ENCODE measurements at regions not wholly inside any gene's neighbourhood (a gene's known extent, or its start where the extent isn't known, plus 50 kb on each side); places are given as distances from the start of the nearest gene placed in this dataset.
"Not testable (repeated sequence)": the region's sequence is repeated elsewhere in the genome, so short reads cannot be mapped to it uniquely, and the experiment has no call there.

DNA sequence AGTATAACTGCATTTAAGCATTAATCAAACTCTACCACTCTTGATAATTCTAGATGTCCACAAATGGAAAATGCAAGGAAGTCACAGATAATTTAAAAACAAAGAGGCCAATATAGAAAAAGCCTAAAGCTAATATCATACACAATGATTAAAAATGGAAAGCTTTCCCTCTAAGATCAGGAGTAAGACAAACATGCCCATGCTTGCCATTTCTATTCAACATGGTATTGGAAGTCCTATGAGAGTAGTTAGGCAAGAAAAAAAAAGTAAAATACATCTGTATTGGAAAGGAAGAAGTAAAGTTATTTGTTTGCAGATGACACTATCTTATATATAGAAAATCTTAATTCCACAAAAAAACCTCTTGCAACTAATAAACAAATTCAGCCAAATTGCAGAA is 164.6 kb upstream of the FERMT1 start:
- H3K36me3 ChIP-seq: no peaks in the 10 kb centered on the region
- H3K27ac ChIP-seq: no peak overlapping the region
- DNase-seq (no peak), ATAC-seq (no peak)
- intact Hi-C loops (cut with DNase I): no loop called here
- TF ChIP-seq, protein P1, sequence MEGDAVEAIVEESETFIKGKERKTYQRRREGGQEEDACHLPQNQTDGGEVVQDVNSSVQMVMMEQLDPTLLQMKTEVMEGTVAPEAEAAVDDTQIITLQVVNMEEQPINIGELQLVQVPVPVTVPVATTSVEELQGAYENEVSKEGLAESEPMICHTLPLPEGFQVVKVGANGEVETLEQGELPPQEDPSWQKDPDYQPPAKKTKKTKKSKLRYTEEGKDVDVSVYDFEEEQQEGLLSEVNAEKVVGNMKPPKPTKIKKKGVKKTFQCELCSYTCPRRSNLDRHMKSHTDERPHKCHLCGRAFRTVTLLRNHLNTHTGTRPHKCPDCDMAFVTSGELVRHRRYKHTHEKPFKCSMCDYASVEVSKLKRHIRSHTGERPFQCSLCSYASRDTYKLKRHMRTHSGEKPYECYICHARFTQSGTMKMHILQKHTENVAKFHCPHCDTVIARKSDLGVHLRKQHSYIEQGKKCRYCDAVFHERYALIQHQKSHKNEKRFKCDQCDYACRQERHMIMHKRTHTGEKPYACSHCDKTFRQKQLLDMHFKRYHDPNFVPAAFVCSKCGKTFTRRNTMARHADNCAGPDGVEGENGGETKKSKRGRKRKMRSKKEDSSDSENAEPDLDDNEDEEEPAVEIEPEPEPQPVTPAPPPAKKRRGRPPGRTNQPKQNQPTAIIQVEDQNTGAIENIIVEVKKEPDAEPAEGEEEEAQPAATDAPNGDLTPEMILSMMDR (IDR thresholded peaks at IDR 0.05): no peak
- H3K27me3 ChIP-seq: no peaks in the 10 kb centered on the region
- H3K9me3 ChIP-seq: peaks cover 0 to 39% of the 10 kb centered on the region in 2 donors
- no peak overlapping the region for H3K4me3 ChIP-seq
- H3K4me1 ChIP-seq: no peaks in the 10 kb centered on the region

GRCh38 chr20:6282642-6283041 is 159.8 kb upstream of the FERMT1 start:
- no peak overlapping the region for H3K27ac ChIP-seq
- peaks cover 0 to 39% of the 10 kb centered on the region in 2 donors for H3K9me3 ChIP-seq
- DNase-seq (no peak), ATAC-seq (no peak)
- intact Hi-C loops (cut with DNase I): no loop called here
- H3K27me3 ChIP-seq: no peaks in the 10 kb centered on the region
- H3K36me3 ChIP-seq: no peaks in the 10 kb centered on the region
- H3K4me3 ChIP-seq: no peak overlapping the region
- H3K4me1 ChIP-seq: no peaks in the 10 kb centered on the region
- TF ChIP-seq, protein P1 (IDR thresholded peaks at IDR 0.05): no peak

DNA sequence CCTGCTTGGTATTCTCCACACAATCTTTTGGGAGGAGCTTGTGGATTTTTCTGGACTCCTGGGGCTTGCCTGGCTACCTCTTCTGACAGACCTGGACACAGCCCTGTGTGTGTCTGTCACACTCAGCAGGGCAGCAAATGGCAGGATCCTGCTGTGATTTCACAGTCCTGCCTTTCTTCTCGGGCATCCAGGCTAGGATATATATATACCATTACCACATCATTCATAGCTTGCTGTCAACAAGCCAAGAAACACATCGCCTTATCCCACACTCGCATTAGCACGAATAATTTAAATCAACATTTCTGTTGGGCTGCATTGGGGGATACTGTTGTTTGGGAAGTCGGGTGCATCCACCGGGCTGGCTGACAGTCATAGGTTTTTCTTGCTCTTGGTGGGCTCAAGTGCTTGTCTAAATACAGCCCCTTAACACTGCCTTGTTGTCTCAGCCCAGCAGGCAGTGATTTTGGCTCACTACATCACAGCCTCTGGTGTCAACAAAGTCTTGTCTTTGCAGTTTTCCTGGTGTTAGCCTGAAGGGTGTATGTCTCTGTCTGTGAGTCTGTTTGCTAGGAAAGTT is 154.9 kb upstream of the FERMT1 start:
- ATAC-seq (no peak), DNase-seq (peak in 1 of 4 donors; percentile 28)
- H3K27ac ChIP-seq: no peak overlapping the region
- intact Hi-C loops (cut with DNase I): no loop called here
- no peaks in the 10 kb centered on the region for H3K36me3 ChIP-seq
- no peaks in the 10 kb centered on the region for H3K4me1 ChIP-seq
- no peak overlapping the region for H3K4me3 ChIP-seq
- no peaks in the 10 kb centered on the region for H3K27me3 ChIP-seq
- H3K9me3 ChIP-seq: peaks cover 0 to 14% of the 10 kb centered on the region in 2 donors
- TF ChIP-seq, protein P1 (IDR thresholded peaks at IDR 0.05): no peak

- ATAC-seq; intact Hi-C loops (cut with DNase I); H3K36me3 ChIP-seq; H3K4me1 ChIP-seq; H3K27ac ChIP-seq; DNase-seq; H3K9me3 ChIP-seq; H3K4me3 ChIP-seq; H3K27me3 ChIP-seq: not testable (repeated sequence)
Observed at GRCh38 chr20:6270404-6270803, 147.6 kb upstream of the FERMT1 start.

DNA sequence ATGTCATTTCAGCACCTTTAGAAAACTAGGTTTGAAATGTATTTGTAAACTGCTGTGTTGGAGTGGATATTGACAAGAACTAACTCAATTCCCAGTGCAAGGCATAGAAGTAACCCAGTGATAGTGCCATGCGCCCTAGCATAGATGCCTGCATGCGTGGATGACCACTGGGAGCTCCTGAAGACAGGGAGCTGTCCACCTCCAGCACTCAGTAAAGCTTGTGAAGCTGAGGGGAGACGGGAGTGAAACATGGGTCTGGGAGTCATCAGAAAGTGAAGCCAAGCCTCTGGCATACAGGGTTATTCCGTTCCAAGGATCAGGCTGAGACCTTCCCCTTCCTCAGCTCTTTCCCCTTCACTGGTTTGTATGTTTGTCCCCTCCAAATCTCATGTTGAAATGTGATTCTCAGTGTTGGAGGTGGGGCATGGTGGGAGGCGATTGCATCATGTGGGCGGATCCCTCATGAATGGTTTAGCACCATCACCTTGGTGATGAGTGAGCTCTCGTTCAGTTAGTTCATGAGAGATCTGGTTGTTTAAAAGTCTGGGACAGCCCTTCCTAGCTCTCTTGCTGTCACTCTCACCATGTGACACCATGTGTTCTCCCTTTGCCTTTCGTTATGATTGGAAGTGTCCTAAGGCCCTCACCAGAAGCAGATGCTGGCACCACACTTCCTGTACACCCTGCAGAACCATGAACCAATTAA is 146.5 kb upstream of the FERMT1 start:
- no peak for DNase-seq
- intact Hi-C loops (cut with DNase I): no loop called here
- no peaks in the 10 kb centered on the region for H3K27me3 ChIP-seq
- ATAC-seq: no peak
- no peak overlapping the region for H3K4me3 ChIP-seq
- no peaks in the 10 kb centered on the region for H3K9me3 ChIP-seq
- H3K36me3 ChIP-seq: no peaks in the 10 kb centered on the region
- TF ChIP-seq, protein P1 (IDR thresholded peaks at IDR 0.05): no peak
- H3K4me1 ChIP-seq: no peaks in the 10 kb centered on the region
- H3K27ac ChIP-seq: no peak overlapping the region

Measured in left lung (tissue), 4 donors.